ENCODE measurements at regions not wholly inside any gene's neighbourhood (a gene's known extent, or its start where the extent isn't known, plus 50 kb on each side); places are given as distances from the start of the nearest gene placed in this dataset.

GRCh38 chr7:25832456-25832855 lies 319.5 kb upstream of the NFE2L3 start:
- Histone ChIP-seq H3K4me1 (no peaks in the 10 kb centered on the region), H3K27ac (no peak overlapping the region), H3K27me3 (no peaks in the 10 kb centered on the region), H3K36me3 (no peaks in the 10 kb centered on the region), H3K4me3 (no peak overlapping the region), H3K9me3 (no peaks in the 10 kb centered on the region)
- ATAC-seq (no peak), DNase-seq (no peak)
- intact Hi-C loops (cut with DNase I; ENCODE audit: low total_unique reads) (no loop called here), in situ Hi-C loops (cut with MboI; ENCODE audit: low sequenced_read_pairs in 4 of 4) (loop anchor here in 1 of 4 donors (25.0 kb wide), 1 partner anchor 120 kb away; no protein-coding TSS in a partner anchor)
- TF ChIP-seq CTCF (IDR thresholded peaks at IDR 0.05 in 4 of 5, conservative IDR thresholded peaks at IDR 0.05 in 1 of 5) (no peak), POLR2A (IDR thresholded peaks at IDR 0.05) (no peak)

GRCh38 chr7:25832929-25833328 lies 319.1 kb upstream of the NFE2L3 start:
- Histone ChIP-seq H3K36me3 (no peaks in the 10 kb centered on the region), H3K4me3 (no peak overlapping the region), H3K4me1 (no peaks in the 10 kb centered on the region), H3K27ac (no peak overlapping the region), H3K27me3 (no peaks in the 10 kb centered on the region), H3K9me3 (no peaks in the 10 kb centered on the region)
- in situ Hi-C loops (cut with MboI; ENCODE audit: low sequenced_read_pairs in 4 of 4), result loop anchor here in 1 of 4 donors (25.0 kb wide), 1 partner anchor 121 kb away; no protein-coding TSS in a partner anchor
- intact Hi-C loops (cut with DNase I; ENCODE audit: low total_unique reads), result no loop called here
- ATAC-seq (no peak), DNase-seq (no peak)
- TF ChIP-seq CTCF (IDR thresholded peaks at IDR 0.05 in 4 of 5, conservative IDR thresholded peaks at IDR 0.05 in 1 of 5) (no peak), POLR2A (IDR thresholded peaks at IDR 0.05) (no peak)

- no peak for ATAC-seq
- intact Hi-C loops (cut with DNase I; ENCODE audit: low total_unique reads), result no loop called here
These were observed 317.9 kb upstream of the NFE2L3 start for GRCh38 chr7:25834050-25834449.

GRCh38 chr7:25835197-25835596 lies 316.8 kb upstream of the NFE2L3 start:
- intact Hi-C loops (cut with DNase I; ENCODE audit: low total_unique reads), result no loop called here
- no peak overlapping the region for H3K4me3 ChIP-seq
- no peak for TF ChIP-seq CTCF (IDR thresholded peaks at IDR 0.05 in 4 of 5, conservative IDR thresholded peaks at IDR 0.05 in 1 of 5)
- TF ChIP-seq POLR2A (IDR thresholded peaks at IDR 0.05), result no peak
- no peaks in the 10 kb centered on the region for H3K27me3 ChIP-seq
- in situ Hi-C loops (cut with MboI; ENCODE audit: low sequenced_read_pairs in 4 of 4), result loop anchor here in 1 of 4 donors (25.0 kb wide), 1 partner anchor 123 kb away; no protein-coding TSS in a partner anchor
- no peak overlapping the region for H3K27ac ChIP-seq
- no peak for DNase-seq
- no peak for ATAC-seq
- no peaks in the 10 kb centered on the region for H3K36me3 ChIP-seq
- no peaks in the 10 kb centered on the region for H3K9me3 ChIP-seq
- H3K4me1 ChIP-seq, result peaks cover 6 to 18% of the 10 kb centered on the region in 2 donors

More at GRCh38 chr7:25834050-25834449, 317.9 kb upstream of the NFE2L3 start:
- H3K9me3 ChIP-seq, result no peaks in the 10 kb centered on the region
- H3K27me3 ChIP-seq, result no peaks in the 10 kb centered on the region
- in situ Hi-C loops (cut with MboI; ENCODE audit: low sequenced_read_pairs in 4 of 4), result loop anchor here in 1 of 4 donors (25.0 kb wide), 1 partner anchor 122 kb away; no protein-coding TSS in a partner anchor
- H3K36me3 ChIP-seq, result no peaks in the 10 kb centered on the region
- H3K4me1 ChIP-seq, result peaks cover 0 to 7% of the 10 kb centered on the region in 2 donors
- TF ChIP-seq POLR2A (IDR thresholded peaks at IDR 0.05) (no peak), CTCF (IDR thresholded peaks at IDR 0.05 in 4 of 5, conservative IDR thresholded peaks at IDR 0.05 in 1 of 5) (no peak)
- DNase-seq, result no peak
- no peak overlapping the region for H3K4me3 ChIP-seq
- no peak overlapping the region for H3K27ac ChIP-seq

All from gastrocnemius medialis (tissue), 4 donors.